ENCODE measurements at regions not wholly inside any gene's neighbourhood (a gene's known extent, or its start where the extent isn't known, plus 50 kb on each side); places are given as distances from the start of the nearest gene placed in this dataset.

- no peak for TF ChIP-seq ZNF311 (tag by site-specific recombination; IDR thresholded peaks at IDR 0.05; ENCODE audit: borderline replicate concordance)
- no peak for TF ChIP-seq ZBTB6 (tag by site-specific recombination; IDR thresholded peaks at IDR 0.05)
- TF ChIP-seq ZNF548 (tag by site-specific recombination; IDR thresholded peaks at IDR 0.05): no peak
- TF ChIP-seq ZNF140 (tag by site-specific recombination; IDR thresholded peaks at IDR 0.05): no peak
- TF ChIP-seq GLI4 (tag by site-specific recombination; IDR thresholded peaks at IDR 0.05): no peak
- TF ChIP-seq ZNF629 (tag by site-specific recombination; IDR thresholded peaks at IDR 0.05): no peak
These were observed 174.0 kb downstream of the RASSF9 start (continued) for GRCh38 chr12:85662207-85662602.

- CTCF ChIA-PET: interaction anchor here (0.6 to 0.7 kb wide), 2 partner anchors 25 to 200 kb away, joined by 3 to 8 read pairs; no protein-coding TSS in a partner anchor
- Histone ChIP-seq H3K9me3 (ENCODE audit: control insufficient read depth, insufficient read depth, low read depth, low read length) (no peaks in the 10 kb centered on the region), H3K36me3 (ENCODE audit: control insufficient read depth in 2 of 2, insufficient read depth in 1 of 2, low read length in 2 of 2) (no peaks in the 10 kb centered on the region), H3K27ac (ENCODE audit: extremely low read depth, low read depth, low read length) (no peak overlapping the region), H3K4me3 (ENCODE audit: low read depth, low read length) (no peak overlapping the region), H3K4me1 (ENCODE audit: control insufficient read depth, insufficient read depth, low read length) (no peaks in the 10 kb centered on the region)
- TF ChIP-seq ZNF518A (tag by site-specific recombination; conservative IDR thresholded peaks at IDR 0.05; ENCODE audit: low read depth) (no peak), ZNF350 (tag by site-specific recombination; IDR thresholded peaks at IDR 0.05) (no peak), GLIS1 (tag by site-specific recombination; IDR thresholded peaks at IDR 0.05) (no peak), HIC1 (tag by site-specific recombination; IDR thresholded peaks at IDR 0.05) (no peak), ZNF510 (tag by site-specific recombination; IDR thresholded peaks at IDR 0.05; ENCODE audit: insufficient replicate concordance) (no peak), ZIC2 (tag by site-specific recombination; IDR thresholded peaks at IDR 0.05) (no peak), ZNF544 (tag by site-specific recombination; IDR thresholded peaks at IDR 0.05) (no peak), KLF1 (tag by site-specific recombination; IDR thresholded peaks at IDR 0.05) (no peak)
- TF ChIP-seq, protein P1, sequence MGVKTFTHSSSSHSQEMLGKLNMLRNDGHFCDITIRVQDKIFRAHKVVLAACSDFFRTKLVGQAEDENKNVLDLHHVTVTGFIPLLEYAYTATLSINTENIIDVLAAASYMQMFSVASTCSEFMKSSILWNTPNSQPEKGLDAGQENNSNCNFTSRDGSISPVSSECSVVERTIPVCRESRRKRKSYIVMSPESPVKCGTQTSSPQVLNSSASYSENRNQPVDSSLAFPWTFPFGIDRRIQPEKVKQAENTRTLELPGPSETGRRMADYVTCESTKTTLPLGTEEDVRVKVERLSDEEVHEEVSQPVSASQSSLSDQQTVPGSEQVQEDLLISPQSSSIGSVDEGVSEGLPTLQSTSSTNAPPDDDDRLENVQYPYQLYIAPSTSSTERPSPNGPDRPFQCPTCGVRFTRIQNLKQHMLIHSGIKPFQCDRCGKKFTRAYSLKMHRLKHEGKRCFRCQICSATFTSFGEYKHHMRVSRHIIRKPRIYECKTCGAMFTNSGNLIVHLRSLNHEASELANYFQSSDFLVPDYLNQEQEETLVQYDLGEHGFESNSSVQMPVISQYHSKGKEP (tag by site-specific recombination; IDR thresholded peaks at IDR 0.05): no peak
- POLR2A ChIA-PET: no interaction called here
These were observed 172.6 kb downstream of the RASSF9 start for GRCh38 chr12:85663631-85664030.

All from HEK293 (cell line).